MG63 (cell line): ENCODE measurements at regions not wholly inside any gene's neighbourhood (a gene's known extent, or its start where the extent isn't known, plus 50 kb on each side); places are given as distances from the start of the nearest gene placed in this dataset.

Source experiments
- DNase-seq: peaks from one replicate; pipeline ENCODE4 v3.0.0-alpha.2; 2020
- H3K27me3 ChIP-seq: fragments of 250-450 bp; sonication (Bioruptor Pico); 2 replicates; pipeline ENCODE4 v1.5.1; 2020; ENCODE audit warnings: mild to moderate bottlenecking, moderate library complexity
- H3K36me3 ChIP-seq: fragments of 250-450 bp; sonication (Bioruptor Pico); 2 replicates; pipeline ENCODE4 v1.5.1; 2020; ENCODE audit warnings: mild to moderate bottlenecking, moderate library complexity
- H3K4me3 ChIP-seq: fragments of 250-450 bp; sonication (Bioruptor Pico); 2 replicates; pipeline ENCODE4 v1.5.1; 2020; ENCODE audit warnings: mild to moderate bottlenecking, moderate library complexity
- H3K9me3 ChIP-seq: fragments of 250-450 bp; sonication (Bioruptor Pico); 2 replicates; pipeline ENCODE4 v1.5.1; 2020; ENCODE audit warnings: mild to moderate bottlenecking, moderate library complexity

- H3K4me3 ChIP-seq: no peak overlapping the region
- H3K9me3 ChIP-seq: peaks cover 18% of the 10 kb centered on the region
- no peaks in the 10 kb centered on the region for H3K27me3 ChIP-seq
- no peak for DNase-seq
- no peaks in the 10 kb centered on the region for H3K36me3 ChIP-seq
Measured at GRCh38 chr10:75302029-75302428, 66.3 kb upstream of the COMTD1 start.

- Histone ChIP-seq H3K36me3 (no peaks in the 10 kb centered on the region), H3K9me3 (peaks cover 4% of the 10 kb centered on the region)
- DNase-seq: no peak
Measured at GRCh38 chr10:75297021-75297599, 61.4 kb upstream of the COMTD1 start.

GRCh38 chr10:75295868-75296441 lies 60.2 kb upstream of the COMTD1 start:
- no peaks in the 10 kb centered on the region for H3K36me3 ChIP-seq
- peak overlapping the region; percentile 50 for H3K4me3 ChIP-seq
- H3K9me3 ChIP-seq: no peaks in the 10 kb centered on the region; the same call in 1 of the 2 replicates
- DNase-seq: peak; percentile 15
- H3K27me3 ChIP-seq: no peaks in the 10 kb centered on the region

More at GRCh38 chr10:75297021-75297599, 61.4 kb upstream of the COMTD1 start:
- H3K27me3 ChIP-seq: no peaks in the 10 kb centered on the region
- H3K4me3 ChIP-seq: no peak overlapping the region

GRCh38 chr10:75294866-75295701 lies 59.3 kb upstream of the COMTD1 start:
- H3K9me3 ChIP-seq: peaks cover 4% of the 10 kb centered on the region
- DNase-seq: peak; percentile 90
- peak overlapping the region; percentile 50 for H3K4me3 ChIP-seq
- no peaks in the 10 kb centered on the region for H3K27me3 ChIP-seq
- H3K36me3 ChIP-seq: no peaks in the 10 kb centered on the region

- peak overlapping the region; percentile 50 for H3K4me3 ChIP-seq
- peak; percentile 19 for DNase-seq
- H3K27me3 ChIP-seq: no peaks in the 10 kb centered on the region
Measured at GRCh38 chr10:75294518-75294865, 58.7 kb upstream of the COMTD1 start.

GRCh38 chr10:75294031-75294437 lies 58.3 kb upstream of the COMTD1 start:
- H3K27me3 ChIP-seq: no peaks in the 10 kb centered on the region
- DNase-seq: no peak
- no peak overlapping the region for H3K4me3 ChIP-seq
- H3K9me3 ChIP-seq: peaks cover 6% of the 10 kb centered on the region
- H3K36me3 ChIP-seq: no peaks in the 10 kb centered on the region

More at GRCh38 chr10:75294518-75294865, 58.7 kb upstream of the COMTD1 start:
- no peaks in the 10 kb centered on the region for H3K36me3 ChIP-seq
- peaks cover 6% of the 10 kb centered on the region for H3K9me3 ChIP-seq

- H3K9me3 ChIP-seq: peaks cover 6% of the 10 kb centered on the region
- no peak for DNase-seq
Measured at GRCh38 chr10:75293446-75293820, 57.7 kb upstream of the COMTD1 start.

GRCh38 chr10:75292794-75293445 lies 57.2 kb upstream of the COMTD1 start:
- H3K27me3 ChIP-seq: no peaks in the 10 kb centered on the region
- H3K36me3 ChIP-seq: no peaks in the 10 kb centered on the region
- peaks cover 6% of the 10 kb centered on the region for H3K9me3 ChIP-seq
- DNase-seq: no peak
- no peak overlapping the region for H3K4me3 ChIP-seq

More at GRCh38 chr10:75293446-75293820, 57.7 kb upstream of the COMTD1 start:
- Histone ChIP-seq H3K36me3 (no peaks in the 10 kb centered on the region), H3K4me3 (no peak overlapping the region), H3K27me3 (no peaks in the 10 kb centered on the region)

- Histone ChIP-seq H3K4me3 (no peak overlapping the region), H3K36me3 (no peaks in the 10 kb centered on the region), H3K9me3 (peaks cover 6% of the 10 kb centered on the region), H3K27me3 (no peaks in the 10 kb centered on the region)
- DNase-seq: no peak
Measured at GRCh38 chr10:75291805-75292204, 56.0 kb upstream of the COMTD1 start.

- H3K27me3 ChIP-seq: no peaks in the 10 kb centered on the region
Measured at GRCh38 chr10:75288140-75288711, 52.5 kb upstream of the COMTD1 start.

GRCh38 chr10:75287697-75288096 lies 51.9 kb upstream of the COMTD1 start:
- Histone ChIP-seq H3K36me3 (no peaks in the 10 kb centered on the region), H3K9me3 (peaks cover 6% of the 10 kb centered on the region), H3K27me3 (no peaks in the 10 kb centered on the region), H3K4me3 (no peak overlapping the region)
- DNase-seq: no peak

More at GRCh38 chr10:75288140-75288711, 52.5 kb upstream of the COMTD1 start:
- Histone ChIP-seq H3K4me3 (no peak overlapping the region), H3K36me3 (no peaks in the 10 kb centered on the region), H3K9me3 (peaks cover 6% of the 10 kb centered on the region)
- no peak for DNase-seq

- Histone ChIP-seq H3K4me3 (no peak overlapping the region), H3K27me3 (no peaks in the 10 kb centered on the region), H3K9me3 (peaks cover 6% of the 10 kb centered on the region), H3K36me3 (no peaks in the 10 kb centered on the region)
- no peak for DNase-seq
Measured at GRCh38 chr10:75286901-75287300, 51.1 kb upstream of the COMTD1 start.
